ENCODE measurements at regions not wholly inside any gene's neighbourhood (a gene's known extent, or its start where the extent isn't known, plus 50 kb on each side); places are given as distances from the start of the nearest gene placed in this dataset.
"Not testable (repeated sequence)": the region's sequence is repeated elsewhere in the genome, so short reads cannot be mapped to it uniquely, and the experiment has no call there.

DNA sequence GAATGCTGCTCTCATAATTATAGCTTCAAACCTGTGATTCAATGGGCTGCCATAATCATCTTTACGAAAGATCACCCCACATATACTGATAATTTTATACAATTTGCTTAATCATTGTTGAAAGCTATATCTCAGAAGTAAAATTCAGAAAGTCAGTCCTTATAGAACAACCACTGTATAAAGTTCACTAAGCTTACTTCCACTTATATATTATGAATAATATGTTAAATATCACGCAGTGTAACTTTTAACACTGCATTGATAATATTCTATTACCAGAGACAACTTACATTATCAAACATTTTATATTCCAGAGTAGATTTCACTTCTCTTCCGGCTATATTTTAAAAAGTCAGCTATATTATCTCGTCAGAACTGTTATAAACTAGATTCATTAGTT lies 550.1 kb upstream of the PCDH20 start:
- no peak for DNase-seq

DNA sequence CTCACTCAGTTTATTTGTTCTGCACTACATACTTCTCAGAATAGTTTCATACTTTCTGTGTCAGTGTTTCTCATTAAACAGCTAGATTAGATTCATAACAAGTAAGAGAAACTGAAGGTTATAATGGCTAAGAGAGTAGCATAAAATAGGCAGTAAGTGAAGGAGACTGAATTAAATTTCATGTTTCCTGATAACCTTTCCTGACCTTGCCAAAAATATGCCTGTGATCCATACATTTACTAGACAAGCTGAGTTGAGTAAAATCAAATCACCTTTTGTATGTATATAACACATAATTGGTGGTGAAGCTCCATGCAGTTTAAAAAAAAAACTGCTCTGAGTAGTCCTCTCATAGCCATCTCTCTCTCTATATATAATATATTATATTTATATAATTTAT lies 545.3 kb upstream of the PCDH20 start:
- no peak for DNase-seq

DNA sequence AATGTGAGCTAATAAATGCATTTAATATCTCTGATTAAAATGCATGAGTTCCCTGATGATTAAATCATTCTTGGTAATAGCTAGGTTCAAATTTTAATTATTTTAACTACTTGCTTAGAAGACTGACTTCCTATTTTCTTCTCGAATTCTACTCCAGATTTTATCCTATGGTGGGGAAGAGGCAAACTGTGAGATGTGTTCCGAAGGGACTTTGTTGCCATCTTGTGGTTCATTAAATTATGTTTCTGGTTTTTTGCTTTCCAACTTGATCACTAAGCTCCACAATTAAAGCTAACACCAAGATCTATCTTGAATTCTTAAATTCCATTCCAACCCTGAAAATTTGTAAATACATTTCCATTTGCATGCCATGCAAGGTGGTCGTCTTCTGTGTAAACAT lies 538.4 kb upstream of the PCDH20 start:
- DNase-seq, result peak; percentile 26

DNA sequence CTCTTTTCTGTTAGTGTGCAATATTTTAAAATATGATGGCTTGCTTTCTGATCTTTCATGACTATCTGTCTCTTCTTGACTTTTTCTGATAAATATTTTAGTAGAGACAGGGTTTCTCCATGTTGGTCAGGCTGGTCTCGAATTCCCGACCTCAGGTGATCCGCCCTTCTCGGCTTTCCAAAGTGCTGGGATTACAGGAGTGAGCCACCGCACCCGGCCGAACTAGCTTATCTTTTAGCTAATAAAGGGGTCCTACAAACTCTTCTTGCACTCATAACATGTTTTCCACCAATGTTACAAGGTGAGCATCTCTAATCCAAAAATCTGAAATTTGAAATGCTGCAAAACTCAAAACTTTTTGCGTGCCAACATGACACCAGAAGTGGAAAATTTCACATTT lies 535.2 kb upstream of the PCDH20 start:
- DNase-seq, result no peak

DNA sequence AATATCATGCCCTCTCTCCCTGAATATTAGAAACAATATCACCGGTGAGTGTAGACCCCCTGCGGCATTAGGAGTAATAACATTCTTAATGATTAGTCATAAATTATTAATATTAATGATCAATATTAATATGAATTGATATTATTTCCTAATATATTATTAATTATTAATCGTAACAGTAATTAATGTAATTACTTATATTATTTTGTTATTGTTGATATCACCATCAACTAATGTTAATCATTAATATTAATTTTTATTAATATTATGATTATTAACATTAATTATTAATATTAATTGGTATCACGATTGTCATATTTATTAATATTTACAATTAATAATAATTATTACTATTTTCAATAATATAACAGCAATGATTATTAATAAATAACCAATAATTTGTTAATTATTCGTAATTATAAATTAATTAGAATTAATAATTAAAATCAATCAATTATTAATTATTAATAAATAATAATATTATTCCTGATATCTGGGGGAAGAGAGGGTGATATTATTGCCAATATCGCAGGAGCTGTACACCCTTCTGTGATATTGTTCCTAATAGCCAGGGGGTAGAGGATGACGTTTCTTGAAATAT lies 528.8 kb upstream of the PCDH20 start:
- no peak for DNase-seq

DNA sequence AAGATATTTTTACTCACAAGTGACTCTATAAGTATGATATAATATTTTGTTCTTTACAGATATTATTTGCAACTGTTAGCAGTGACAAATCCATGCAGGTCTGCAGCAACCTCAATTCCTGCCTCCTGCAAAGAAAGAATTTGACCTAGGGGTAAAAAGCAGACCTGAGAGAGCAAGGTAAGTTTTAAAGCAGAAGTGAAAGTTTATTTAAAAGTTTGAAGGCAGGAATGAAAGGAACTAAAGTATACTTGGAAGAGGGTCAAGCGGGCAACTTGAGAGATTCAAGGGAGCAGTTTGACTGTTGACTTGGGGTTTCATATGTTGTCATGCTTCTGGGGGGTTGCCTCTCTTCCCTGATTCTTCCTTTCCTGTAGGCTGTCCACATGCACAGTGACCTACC lies 520.1 kb upstream of the PCDH20 start:
- no peak for DNase-seq

DNA sequence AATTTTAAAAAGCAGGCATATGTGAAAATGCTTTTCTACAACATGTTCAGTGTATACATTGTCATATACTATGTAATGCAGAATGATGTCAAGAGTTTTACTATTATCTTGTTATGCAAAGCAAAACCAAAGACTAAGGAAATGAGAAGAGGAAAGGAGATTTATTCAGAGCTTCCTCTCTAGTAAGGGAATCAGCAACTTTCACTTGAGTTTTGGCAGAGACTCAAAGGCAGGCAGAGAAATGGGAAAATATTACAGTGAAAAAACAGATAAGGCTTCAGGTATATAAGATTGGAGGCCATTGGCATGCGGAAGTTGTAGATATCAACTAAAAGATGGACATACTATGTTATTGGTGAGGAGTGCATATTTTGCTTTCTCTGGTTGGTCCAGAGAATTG lies 512.0 kb upstream of the PCDH20 start:
- no peak for DNase-seq

DNA sequence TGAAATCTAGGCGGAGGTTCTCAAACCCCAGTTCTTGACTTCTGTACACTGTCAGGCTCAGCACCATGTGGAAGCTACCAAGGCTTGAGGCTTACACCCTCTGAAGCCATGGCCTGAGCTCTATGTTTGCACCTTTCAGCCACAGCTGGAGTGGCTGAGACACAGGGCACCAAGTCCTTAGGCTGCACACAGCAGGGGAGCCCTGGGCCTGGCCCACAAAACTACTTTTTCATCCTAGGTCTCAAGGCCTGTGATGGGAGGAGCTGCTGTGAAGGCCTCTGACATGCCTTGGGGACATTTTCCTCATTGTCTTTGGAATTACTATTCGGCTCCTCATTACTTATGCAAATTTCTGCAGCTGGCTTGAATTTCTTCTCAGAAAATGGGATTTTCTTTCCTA lies 503.2 kb upstream of the PCDH20 start:
- DNase-seq, result no peak

DNA sequence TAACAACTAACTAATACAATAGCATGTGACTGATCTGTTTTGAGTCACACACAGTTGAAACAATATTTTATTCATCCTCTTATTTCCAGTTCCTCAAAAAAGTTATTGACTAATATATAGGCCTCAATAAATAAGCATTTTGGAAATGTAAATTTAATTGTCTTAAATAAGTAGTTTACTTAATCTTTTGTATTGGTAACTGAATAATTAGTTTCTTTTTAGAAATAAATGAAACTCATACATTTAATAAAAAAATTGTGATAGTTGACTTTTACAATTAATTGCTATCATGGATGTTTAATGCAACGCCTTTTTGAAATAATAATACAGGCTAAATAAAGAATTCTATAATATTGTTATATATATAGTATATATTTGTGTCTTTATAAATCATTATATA lies 500.8 kb upstream of the PCDH20 start:
- no peak for DNase-seq

DNA sequence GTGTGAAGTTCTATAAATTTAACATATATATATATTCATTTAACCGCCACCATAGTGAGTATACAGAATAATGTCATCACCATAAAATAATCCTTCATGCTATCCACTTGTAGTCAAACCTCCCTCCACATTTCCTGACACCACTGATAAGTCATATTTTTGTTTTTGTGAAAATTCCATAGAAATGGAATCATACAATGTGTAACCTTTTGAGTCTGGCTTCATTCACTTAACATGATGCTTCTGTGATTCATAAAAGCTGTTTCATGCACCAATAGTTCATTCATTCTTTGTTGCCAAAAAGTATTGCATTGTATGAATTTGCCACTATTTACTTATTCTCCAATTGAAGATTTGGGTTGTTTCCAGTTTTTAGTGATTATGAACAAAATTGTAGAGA lies 497.5 kb upstream of the PCDH20 start:
- no peak for DNase-seq

DNA sequence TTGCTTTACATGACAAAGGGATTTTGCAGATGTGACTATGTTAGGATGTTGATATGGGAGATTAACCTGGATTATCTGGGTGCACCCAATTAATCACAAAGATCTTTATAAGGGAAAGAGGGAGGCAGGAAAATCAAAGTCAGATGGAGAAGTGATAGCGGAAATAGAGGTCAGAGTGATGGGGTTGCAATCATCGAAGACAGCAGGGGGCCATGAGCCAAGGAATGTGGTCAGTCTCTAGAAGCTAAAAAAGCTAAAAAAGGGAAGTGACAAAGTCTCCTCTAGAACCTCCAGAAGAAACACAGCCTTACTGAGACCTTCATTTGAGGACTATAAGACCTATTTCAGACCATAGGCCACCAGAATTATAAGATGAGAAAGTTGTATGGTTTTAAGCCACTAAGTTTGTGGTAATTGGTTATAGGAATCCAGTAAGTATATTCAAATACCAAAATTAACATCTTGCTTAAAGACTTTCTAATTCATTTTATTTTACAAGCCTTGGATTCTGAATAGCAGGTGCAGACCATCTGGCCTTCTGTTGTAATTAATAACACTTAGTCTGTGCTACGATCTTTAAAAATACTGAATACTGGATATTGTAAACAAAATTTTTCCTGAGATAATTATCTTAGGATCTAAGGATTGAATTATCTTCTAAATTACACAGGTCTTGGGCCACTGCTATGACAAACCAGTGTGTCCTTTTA lies 493.4 kb upstream of the PCDH20 start:
- peak; percentile 0 for DNase-seq

DNA sequence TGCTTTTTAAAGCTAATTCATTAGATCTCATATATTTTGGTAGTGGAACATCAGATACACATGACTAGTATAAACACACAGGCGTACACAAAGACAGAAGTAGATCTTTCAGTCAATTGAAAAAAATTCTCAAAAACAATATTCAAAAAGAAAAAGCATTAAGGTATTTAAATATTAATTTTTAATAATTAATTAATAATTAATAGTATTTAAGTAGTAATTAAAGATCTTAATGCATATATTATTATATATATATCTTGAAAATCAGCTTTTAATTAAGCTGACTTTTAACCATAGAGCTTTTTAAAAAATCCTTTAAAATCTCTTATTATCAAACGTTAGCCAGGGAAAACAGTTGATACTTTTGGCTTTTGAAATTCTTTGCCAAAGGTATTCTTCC lies 489.4 kb upstream of the PCDH20 start:
- no peak for DNase-seq

DNA sequence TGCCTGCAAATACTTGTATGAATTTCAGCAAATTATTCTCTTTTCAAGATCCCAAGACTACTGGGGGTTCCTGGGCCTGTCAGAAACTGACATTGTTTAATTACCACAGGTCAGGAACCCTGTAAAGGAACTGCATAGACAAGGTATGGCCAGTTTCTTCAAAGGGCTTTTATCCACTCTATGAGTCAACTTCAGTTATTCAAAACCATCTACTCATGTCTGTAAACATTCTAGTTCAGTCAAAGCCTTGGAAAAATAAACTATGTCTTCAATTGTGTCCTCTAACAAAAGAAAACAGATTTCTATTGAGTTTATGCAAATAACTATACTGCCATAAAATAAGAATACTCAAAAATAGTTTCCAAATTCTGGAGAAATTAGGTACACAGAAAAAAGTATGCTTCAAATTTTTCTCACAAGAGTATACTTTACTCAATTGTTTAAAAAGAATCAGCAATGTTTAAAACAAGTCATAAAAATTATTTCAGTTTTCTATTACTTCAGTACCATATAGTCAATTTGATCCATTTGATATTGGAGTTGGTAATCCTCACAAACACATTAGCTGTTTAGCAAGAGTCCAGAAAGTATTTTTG lies 486.4 kb upstream of the PCDH20 start:
- no peak for DNase-seq

DNA sequence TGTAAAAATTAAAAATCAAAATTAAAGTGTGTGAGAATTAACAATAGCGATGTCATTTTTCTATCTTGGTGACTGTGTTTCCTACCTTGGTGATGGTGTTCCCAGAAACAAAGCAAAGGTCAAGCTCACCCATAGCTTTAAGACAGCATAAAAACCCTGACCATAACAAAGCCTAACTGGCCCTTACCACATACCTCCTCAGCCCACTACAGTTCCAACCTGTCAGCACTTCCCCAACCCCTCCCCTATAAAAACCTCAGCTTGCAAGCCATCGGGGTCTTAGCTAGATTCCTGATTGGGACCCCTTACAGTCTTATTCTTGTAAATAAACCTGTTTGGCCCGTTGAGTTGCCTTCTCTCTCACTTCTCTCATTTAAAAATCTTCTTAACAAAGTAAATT lies 484.4 kb upstream of the PCDH20 start:
- DNase-seq, result no peak

DNA sequence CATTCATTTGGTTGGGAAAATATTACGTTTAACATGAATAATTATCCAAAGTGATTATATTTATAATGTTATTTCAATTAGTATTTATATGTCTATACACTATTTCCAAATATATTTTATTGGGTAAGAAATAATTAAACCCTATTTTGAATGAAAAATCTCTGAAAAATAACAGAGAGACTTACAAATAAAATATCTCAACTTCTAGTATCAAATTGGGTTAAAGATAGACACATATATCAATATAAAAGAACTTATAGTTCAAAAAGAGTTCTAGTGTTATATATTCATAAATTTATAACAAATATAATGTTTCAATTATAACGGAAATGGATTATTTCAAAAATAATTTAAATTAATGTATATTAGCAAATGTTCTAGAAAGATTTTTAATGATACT lies 482.6 kb upstream of the PCDH20 start:
- no peak for DNase-seq

DNA sequence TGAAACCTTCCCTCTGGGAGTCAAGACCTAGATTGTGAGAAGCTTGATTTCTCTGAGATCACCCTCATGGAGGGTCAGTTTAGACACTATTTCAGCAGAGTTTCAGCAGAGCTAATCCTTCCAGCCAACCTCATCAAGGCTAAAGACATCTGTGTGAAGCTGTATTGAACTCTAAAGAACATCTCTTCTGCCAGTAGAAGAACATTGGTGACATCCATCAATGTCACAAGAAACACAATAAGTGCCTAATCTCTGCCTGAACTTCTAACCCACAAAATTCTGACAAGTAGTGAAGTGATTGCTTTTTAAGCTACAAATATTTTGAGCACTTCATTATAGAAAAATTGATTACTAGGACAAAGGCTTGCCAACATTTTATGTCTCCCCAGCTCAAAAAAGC lies 475.8 kb upstream of the PCDH20 start:
- DNase-seq, result no peak

DNA sequence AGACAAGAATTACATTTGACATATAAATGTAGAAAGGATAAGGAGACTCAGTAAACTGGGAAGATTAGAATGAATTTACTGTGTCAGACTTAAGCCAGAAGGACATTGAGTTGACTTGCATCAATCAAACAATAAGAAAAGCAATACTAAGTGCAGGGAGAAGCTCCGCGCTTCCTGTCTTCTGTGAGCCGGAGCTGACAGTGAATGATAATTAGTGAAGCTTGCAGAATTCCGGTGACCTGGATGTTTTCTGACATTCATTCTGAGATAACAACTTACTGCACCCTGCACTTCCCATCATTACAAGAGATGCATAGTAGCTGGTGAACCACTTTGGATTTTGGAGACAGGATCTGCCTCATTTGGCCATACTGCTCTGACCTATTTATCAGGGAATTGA lies 469.2 kb upstream of the PCDH20 start:
- DNase-seq, result no peak

DNA sequence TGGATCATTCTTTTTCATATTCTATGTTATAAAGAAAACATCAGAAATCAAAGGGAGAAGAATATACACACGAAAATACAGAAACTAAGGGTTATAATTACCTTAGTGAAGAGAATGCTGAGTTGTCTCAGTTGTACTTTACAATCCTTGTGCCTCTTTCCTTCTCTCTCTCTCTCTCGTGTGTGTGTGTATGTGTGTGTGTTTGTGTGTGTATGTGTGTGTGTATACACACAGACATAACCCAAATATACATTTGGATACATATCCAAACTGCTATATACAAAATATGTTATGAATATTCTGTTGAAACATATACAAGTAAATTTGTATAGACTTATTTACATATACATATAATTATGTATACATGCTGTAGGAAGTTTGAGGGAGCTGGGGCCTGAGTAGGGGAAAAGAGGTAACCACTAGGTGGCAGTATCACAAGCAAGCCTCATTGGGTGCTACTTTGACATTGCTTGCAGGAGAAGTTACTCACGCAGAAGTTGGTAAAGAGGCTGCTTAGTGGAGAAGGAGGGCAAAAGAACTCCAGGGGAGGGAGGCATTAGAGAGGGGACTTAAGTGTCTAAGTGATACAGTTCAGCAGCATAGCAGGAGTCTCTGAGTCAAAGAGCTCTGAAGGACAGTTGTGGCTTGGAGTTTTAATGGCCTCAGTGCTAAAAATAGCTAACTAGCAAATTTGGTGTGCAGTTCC lies 465.1 kb upstream of the PCDH20 start:
- DNase-seq, result peak; percentile 61

DNA sequence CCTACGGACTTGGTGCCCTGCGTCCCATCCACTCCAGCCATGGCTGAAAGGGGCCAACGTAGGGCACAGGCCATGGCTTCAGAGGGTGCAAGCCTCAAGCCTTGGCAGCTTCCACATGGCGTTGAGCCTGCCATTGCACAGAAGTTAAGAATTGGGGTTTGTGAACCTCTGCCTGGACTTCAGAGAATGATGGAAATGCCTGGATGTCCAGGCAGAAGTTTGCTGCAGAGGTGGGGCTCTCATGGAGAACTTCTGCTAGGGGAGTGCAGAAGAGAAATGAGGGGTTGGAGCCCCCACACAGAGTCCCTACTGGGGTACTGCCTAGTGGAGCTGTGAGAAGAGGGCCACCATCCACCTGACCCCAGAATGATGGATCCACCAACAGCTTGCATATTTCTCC lies 462.9 kb upstream of the PCDH20 start:
- not testable (repeated sequence) for DNase-seq

DNA sequence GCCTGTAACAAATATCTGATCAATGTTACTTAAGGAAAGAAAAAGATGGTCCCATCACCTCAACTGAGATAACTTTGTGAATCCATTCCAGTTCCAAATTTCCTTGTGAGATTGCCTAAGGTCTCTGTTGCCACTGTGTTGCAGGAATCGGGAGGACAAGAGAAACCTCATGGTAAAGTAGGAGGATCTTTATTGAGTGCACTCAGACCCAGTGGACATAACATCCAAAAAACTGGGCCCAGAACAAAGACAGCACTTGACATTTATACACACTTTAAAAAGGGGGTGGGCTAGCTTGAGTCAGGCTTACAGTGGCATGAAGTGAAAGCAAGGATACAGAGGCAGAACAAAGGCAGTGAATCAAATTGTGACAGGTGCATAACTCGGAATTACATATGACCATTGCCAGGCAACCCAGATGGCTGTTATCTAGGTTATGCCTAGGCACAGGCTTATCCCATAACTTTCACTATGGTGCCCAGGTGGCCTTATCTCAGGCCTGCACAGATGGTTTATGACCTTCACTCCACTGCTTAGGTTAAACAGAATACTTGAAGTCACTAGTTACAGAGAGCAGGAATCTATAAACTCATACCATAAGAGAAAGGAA lies 459.4 kb upstream of the PCDH20 start:
- DNase-seq, result no peak

DNA sequence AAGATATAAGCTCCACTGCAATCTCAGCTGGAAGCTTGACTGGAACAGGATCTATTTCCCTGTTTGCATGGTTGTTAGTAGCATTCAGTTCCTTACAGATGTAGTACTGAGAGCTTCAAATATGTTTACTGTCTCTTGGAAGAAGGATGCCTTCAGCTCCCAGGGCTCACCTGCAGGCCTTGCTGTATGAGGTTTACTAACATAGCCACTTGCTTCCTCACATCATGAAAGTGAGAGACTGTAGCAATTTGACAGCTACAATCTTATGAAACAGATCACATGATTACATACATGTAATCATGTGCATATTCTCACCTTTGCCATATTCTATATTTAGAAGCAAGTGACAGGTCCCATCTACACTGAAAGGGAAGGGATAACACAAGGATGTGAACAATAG lies 458.1 kb upstream of the PCDH20 start:
- DNase-seq, result no peak

DNA sequence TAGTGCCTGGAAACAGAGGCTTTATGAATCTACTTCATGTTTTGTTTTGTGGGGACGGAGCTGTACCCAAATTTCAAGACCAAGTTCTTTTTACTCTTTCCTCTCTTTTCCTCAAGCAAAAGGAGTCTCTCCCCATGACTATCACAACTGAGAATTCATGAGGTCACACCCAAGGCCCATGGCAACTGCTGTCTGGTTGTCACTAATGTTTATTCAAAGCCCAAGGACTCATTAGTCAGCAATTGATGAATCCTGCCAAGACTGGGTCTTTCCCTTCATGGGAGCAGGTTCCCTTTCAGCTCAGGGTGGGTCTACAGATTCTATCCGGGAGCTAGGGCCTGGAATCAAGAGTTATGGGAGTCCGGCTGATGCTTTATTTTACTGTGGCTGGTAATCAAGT lies 441.5 kb upstream of the PCDH20 start:
- no peak for DNase-seq

DNA sequence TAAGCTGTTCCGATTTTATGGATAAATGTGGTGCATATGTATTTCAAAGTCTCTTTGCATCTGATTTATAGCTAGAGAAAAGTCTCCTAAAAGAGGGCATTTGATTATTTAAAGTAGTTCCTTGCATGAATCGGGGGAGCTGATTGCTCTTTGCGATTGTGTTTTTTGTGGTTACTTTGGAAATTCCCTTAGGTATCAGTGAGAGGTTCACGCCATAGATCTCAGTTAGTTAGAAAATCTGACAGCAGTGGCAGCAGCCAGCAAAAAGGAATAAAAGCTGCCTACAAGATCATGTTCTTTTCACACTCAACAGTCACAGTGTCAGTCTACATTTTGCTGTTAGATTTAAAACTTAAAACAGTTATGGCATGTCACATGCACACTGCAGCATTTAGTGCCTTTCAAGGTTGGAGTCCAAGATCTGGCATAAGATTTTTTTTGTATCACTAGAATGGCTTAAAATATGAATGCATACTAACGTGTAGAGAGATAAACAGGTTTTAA lies 436.5 kb upstream of the PCDH20 start:
- no peak for DNase-seq

DNA sequence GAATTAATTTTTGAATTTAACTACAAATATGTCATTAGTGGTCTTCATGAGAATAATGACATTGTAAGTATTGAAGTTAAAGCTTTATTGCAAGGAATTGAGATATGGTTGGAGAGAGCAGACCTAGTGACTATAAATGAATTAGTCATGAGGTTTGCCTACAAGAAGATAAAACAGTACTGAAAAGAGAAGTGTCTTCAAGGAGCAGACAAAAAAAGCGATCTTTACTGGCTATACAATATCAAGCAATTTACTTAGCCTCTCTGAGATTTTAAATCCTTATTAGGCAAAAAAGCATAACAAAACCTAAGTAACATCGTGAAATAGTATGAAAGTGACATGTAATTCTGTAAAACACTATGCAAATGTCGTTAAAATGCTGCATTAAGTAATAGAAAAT lies 435.1 kb upstream of the PCDH20 start:
- DNase-seq, result no peak
